ENCODE measurements at regions not wholly inside any gene's neighbourhood (a gene's known extent, or its start where the extent isn't known, plus 50 kb on each side); places are given as distances from the start of the nearest gene placed in this dataset.

GRCh38 chr16:6495486-6496210, 837.0 kb upstream of the RBFOX1 start:
- H3K27me3 Mint-ChIP-seq: no peaks in the 10 kb centered on the region
- H3K4me3 Mint-ChIP-seq: no peak overlapping the region
- no peaks in the 10 kb centered on the region for H3K36me3 Mint-ChIP-seq (ENCODE audit: low read depth)
- H3K9me3 Mint-ChIP-seq: peaks cover 8% of the 10 kb centered on the region
- ChIA-PET POLR2A (no interaction called here), CTCF (no interaction called here)
- H3K27ac Mint-ChIP-seq: no peak overlapping the region
- no peak for DNase-seq
- no peaks in the 10 kb centered on the region for H3K4me1 Mint-ChIP-seq

- POLR2A ChIA-PET: no interaction called here
- Mint-ChIP-seq H3K4me1 (no peaks in the 10 kb centered on the region), H3K9me3 (peaks cover 3% of the 10 kb centered on the region), H3K27me3 (no peaks in the 10 kb centered on the region), H3K36me3 (ENCODE audit: low read depth) (no peaks in the 10 kb centered on the region), H3K27ac (no peak overlapping the region), H3K4me3 (no peak overlapping the region)
- CTCF ChIA-PET: no interaction called here
- DNase-seq: no peak
Observed at GRCh38 chr16:6494716-6495115, 837.9 kb upstream of the RBFOX1 start.

GRCh38 chr16:6493555-6493954, 839.1 kb upstream of the RBFOX1 start:
- POLR2A ChIA-PET: no interaction called here

GRCh38 chr16:6492742-6493141, 839.9 kb upstream of the RBFOX1 start:
- no peak for DNase-seq
- Mint-ChIP-seq H3K9me3 (peaks cover 7% of the 10 kb centered on the region), H3K36me3 (ENCODE audit: low read depth) (no peaks in the 10 kb centered on the region), H3K4me1 (no peaks in the 10 kb centered on the region), H3K27ac (no peak overlapping the region), H3K27me3 (no peaks in the 10 kb centered on the region), H3K4me3 (no peak overlapping the region)
- ChIA-PET POLR2A (no interaction called here), CTCF (no interaction called here)

More at GRCh38 chr16:6493555-6493954, 839.1 kb upstream of the RBFOX1 start:
- H3K27ac Mint-ChIP-seq: no peak overlapping the region
- CTCF ChIA-PET: no interaction called here
- DNase-seq: no peak
- no peaks in the 10 kb centered on the region for H3K27me3 Mint-ChIP-seq
- peaks cover 5% of the 10 kb centered on the region for H3K9me3 Mint-ChIP-seq
- H3K4me1 Mint-ChIP-seq: no peaks in the 10 kb centered on the region
- H3K4me3 Mint-ChIP-seq: no peak overlapping the region
- no peaks in the 10 kb centered on the region for H3K36me3 Mint-ChIP-seq (ENCODE audit: low read depth)

GRCh38 chr16:6484935-6485334, 847.7 kb upstream of the RBFOX1 start:
- H3K27me3 Mint-ChIP-seq: no peaks in the 10 kb centered on the region
- no peaks in the 10 kb centered on the region for H3K36me3 Mint-ChIP-seq (ENCODE audit: low read depth)
- H3K9me3 Mint-ChIP-seq: peaks cover 4% of the 10 kb centered on the region
- H3K4me3 Mint-ChIP-seq: no peak overlapping the region
- POLR2A ChIA-PET: no interaction called here
- CTCF ChIA-PET: no interaction called here
- DNase-seq: no peak
- no peaks in the 10 kb centered on the region for H3K4me1 Mint-ChIP-seq
- no peak overlapping the region for H3K27ac Mint-ChIP-seq

- no peak overlapping the region for H3K27ac Mint-ChIP-seq
- H3K36me3 Mint-ChIP-seq (ENCODE audit: low read depth): no peaks in the 10 kb centered on the region
- H3K9me3 Mint-ChIP-seq: peaks cover 5% of the 10 kb centered on the region
- H3K4me3 Mint-ChIP-seq: no peak overlapping the region
- no peak for DNase-seq
- CTCF ChIA-PET: no interaction called here
- POLR2A ChIA-PET: no interaction called here
- no peaks in the 10 kb centered on the region for H3K27me3 Mint-ChIP-seq
- H3K4me1 Mint-ChIP-seq: no peaks in the 10 kb centered on the region
Observed at GRCh38 chr16:6484081-6484480, 848.6 kb upstream of the RBFOX1 start.

GRCh38 chr16:6483469-6484033, 849.1 kb upstream of the RBFOX1 start:
- Mint-ChIP-seq H3K4me1 (no peaks in the 10 kb centered on the region), H3K4me3 (no peak overlapping the region), H3K36me3 (ENCODE audit: low read depth) (no peaks in the 10 kb centered on the region), H3K27me3 (no peaks in the 10 kb centered on the region), H3K27ac (no peak overlapping the region), H3K9me3 (peaks cover 7% of the 10 kb centered on the region)
- ChIA-PET POLR2A (no interaction called here), CTCF (no interaction called here)
- no peak for DNase-seq

GRCh38 chr16:6482696-6483468, 849.8 kb upstream of the RBFOX1 start:
- POLR2A ChIA-PET: no interaction called here
- Mint-ChIP-seq H3K9me3 (peaks cover 5% of the 10 kb centered on the region), H3K36me3 (ENCODE audit: low read depth) (no peaks in the 10 kb centered on the region), H3K4me3 (no peak overlapping the region), H3K4me1 (no peaks in the 10 kb centered on the region), H3K27ac (no peak overlapping the region), H3K27me3 (no peaks in the 10 kb centered on the region)
- DNase-seq: no peak
- CTCF ChIA-PET: no interaction called here

- no peaks in the 10 kb centered on the region for H3K36me3 Mint-ChIP-seq (ENCODE audit: low read depth)
- H3K4me1 Mint-ChIP-seq: no peaks in the 10 kb centered on the region
- no peak overlapping the region for H3K27ac Mint-ChIP-seq
- H3K27me3 Mint-ChIP-seq: no peaks in the 10 kb centered on the region
- ChIA-PET POLR2A (no interaction called here), CTCF (no interaction called here)
- H3K9me3 Mint-ChIP-seq: peaks cover 7% of the 10 kb centered on the region
- DNase-seq: no peak
- no peak overlapping the region for H3K4me3 Mint-ChIP-seq
Observed at GRCh38 chr16:6481894-6482293, 850.8 kb upstream of the RBFOX1 start.

GRCh38 chr16:6453742-6454141, 878.9 kb upstream of the RBFOX1 start:
- ChIA-PET CTCF (no interaction called here), POLR2A (no interaction called here)
- no peak overlapping the region for H3K27ac Mint-ChIP-seq
- peaks cover 49% of the 10 kb centered on the region for H3K9me3 Mint-ChIP-seq
- no peaks in the 10 kb centered on the region for H3K36me3 Mint-ChIP-seq (ENCODE audit: low read depth)
- no peak overlapping the region for H3K4me3 Mint-ChIP-seq
- DNase-seq: no peak
- no peaks in the 10 kb centered on the region for H3K27me3 Mint-ChIP-seq
- no peaks in the 10 kb centered on the region for H3K4me1 Mint-ChIP-seq

GRCh38 chr16:6447021-6447790, 885.4 kb upstream of the RBFOX1 start:
- no peak overlapping the region for H3K27ac Mint-ChIP-seq
- H3K4me1 Mint-ChIP-seq: no peaks in the 10 kb centered on the region
- CTCF ChIA-PET: no interaction called here
- H3K4me3 Mint-ChIP-seq: no peak overlapping the region
- no peak for DNase-seq
- POLR2A ChIA-PET: no interaction called here
- no peaks in the 10 kb centered on the region for H3K27me3 Mint-ChIP-seq
- no peaks in the 10 kb centered on the region for H3K36me3 Mint-ChIP-seq (ENCODE audit: low read depth)
- H3K9me3 Mint-ChIP-seq: peaks cover 28% of the 10 kb centered on the region

- H3K9me3 Mint-ChIP-seq: peaks cover 19% of the 10 kb centered on the region
Observed at GRCh38 chr16:6446370-6446769, 886.3 kb upstream of the RBFOX1 start.

GRCh38 chr16:6439129-6439528, 893.5 kb upstream of the RBFOX1 start:
- H3K27me3 Mint-ChIP-seq: no peaks in the 10 kb centered on the region
- no peaks in the 10 kb centered on the region for H3K4me1 Mint-ChIP-seq
- POLR2A ChIA-PET: no interaction called here
- CTCF ChIA-PET: no interaction called here
- no peak overlapping the region for H3K27ac Mint-ChIP-seq
- peaks cover 31% of the 10 kb centered on the region for H3K9me3 Mint-ChIP-seq
- DNase-seq: no peak
- no peak overlapping the region for H3K4me3 Mint-ChIP-seq
- H3K36me3 Mint-ChIP-seq (ENCODE audit: low read depth): no peaks in the 10 kb centered on the region

More at GRCh38 chr16:6446370-6446769, 886.3 kb upstream of the RBFOX1 start:
- no peaks in the 10 kb centered on the region for H3K27me3 Mint-ChIP-seq
- ChIA-PET POLR2A (no interaction called here), CTCF (no interaction called here)
- DNase-seq: no peak
- H3K4me1 Mint-ChIP-seq: no peaks in the 10 kb centered on the region
- H3K4me3 Mint-ChIP-seq: no peak overlapping the region
- H3K27ac Mint-ChIP-seq: no peak overlapping the region
- H3K36me3 Mint-ChIP-seq (ENCODE audit: low read depth): no peaks in the 10 kb centered on the region
